ENCODE measurements at regions not wholly inside any gene's neighbourhood (a gene's known extent, or its start where the extent isn't known, plus 50 kb on each side); places are given as distances from the start of the nearest gene placed in this dataset.

DNA sequence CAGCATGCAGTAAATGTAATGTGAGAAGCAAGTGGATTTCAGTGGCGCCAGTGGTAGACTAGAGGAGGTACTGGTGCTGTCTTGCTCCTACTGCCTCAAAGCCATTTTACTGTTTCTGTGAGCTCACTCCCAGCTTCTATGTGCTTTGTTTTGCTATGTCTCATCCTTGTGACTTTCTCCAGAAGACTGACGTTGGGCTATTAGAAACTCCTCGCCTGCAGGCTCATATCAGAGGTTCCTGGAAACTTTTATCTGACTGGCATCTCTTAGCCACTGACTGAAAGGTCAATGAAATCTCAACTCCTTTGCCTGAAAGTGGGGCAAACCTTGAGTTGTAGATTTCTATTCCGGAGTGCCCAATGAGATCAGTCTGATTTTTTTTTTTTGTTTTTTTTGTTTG is 66.4 kb upstream of the SORCS1 start:
- no peak for DNase-seq (ENCODE audit: low spot score)

DNA sequence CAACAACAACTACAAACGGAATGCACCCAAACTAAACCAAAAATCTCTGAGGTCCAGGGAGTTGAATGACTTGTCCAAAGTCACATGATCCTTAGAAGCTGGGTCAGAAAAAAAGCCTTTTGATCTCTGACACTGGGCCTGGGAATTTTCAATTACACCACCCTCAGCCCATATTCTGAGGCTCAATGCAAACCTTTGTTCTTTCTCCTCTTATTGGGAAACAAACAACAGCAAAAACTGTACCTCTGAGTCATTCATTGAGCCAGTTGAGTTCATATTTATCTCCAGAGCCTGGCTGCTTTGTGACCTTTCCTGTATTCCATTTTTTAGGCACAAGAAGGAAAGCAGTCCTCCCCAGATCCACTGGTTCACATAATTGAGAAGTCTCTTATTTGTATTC is 51.2 kb upstream of the SORCS1 start:
- DNase-seq (ENCODE audit: low spot score), result peak; percentile 3
